OCI-LY7 (cell line): ENCODE measurements at regions not wholly inside any gene's neighbourhood (a gene's known extent, or its start where the extent isn't known, plus 50 kb on each side); places are given as distances from the start of the nearest gene placed in this dataset.

Experiments
- CTCF ChIP-seq: fragments of 200-600 bp; sonication (generic); conservative IDR thresholded peaks from 2 replicates; pipeline ENCODE4 v1.5.1; 2014; ENCODE audit warnings: mild to moderate bottlenecking, antibody characterized with exemption, low read length, moderate library complexity, mixed read lengths
- EZH2phosphoT487 ChIP-seq: fragments of 200-600 bp; sonication (generic); IDR thresholded peaks from 2 replicates; pipeline ENCODE4 v1.6.1; 2018; ENCODE audit warnings: low read depth, borderline replicate concordance, mild to moderate bottlenecking, mixed run types, antibody characterized with exemption, low read length, moderate library complexity, mixed read lengths

GRCh38 chr18:67865400-67865799, 348.9 kb upstream of the DSEL start:
- TF ChIP-seq CTCF: no peak
- no peak for TF ChIP-seq EZH2phosphoT487
